HUES6 (cell line): ENCODE measurements at regions not wholly inside any gene's neighbourhood (a gene's known extent, or its start where the extent isn't known, plus 50 kb on each side); places are given as distances from the start of the nearest gene placed in this dataset.

Source experiments
- H3K27ac ChIP-seq: 2 replicates; pipeline ENCODE4 v1.7.0; 2013; ENCODE audit warnings: low read depth, mild to moderate bottlenecking, low read length, inconsistent platforms
- H3K27me3 ChIP-seq: 2 replicates; pipeline ENCODE4 v1.6.1; 2013; ENCODE audit warnings: low read length; ENCODE audit not compliant: control insufficient read depth, insufficient read depth
- H3K36me3 ChIP-seq: 2 replicates; pipeline ENCODE4 v1.6.1; 2013; ENCODE audit warnings: low read length; ENCODE audit not compliant: control insufficient read depth, insufficient read depth
- H3K4me1 ChIP-seq: 2 replicates; pipeline ENCODE4 v1.6.1; 2013; ENCODE audit warnings: low read length; ENCODE audit not compliant: control insufficient read depth, insufficient read depth
- H3K4me3 ChIP-seq: 2 replicates; pipeline ENCODE4 v1.5.1; 2013; ENCODE audit warnings: low read depth, low read length
- H3K9ac ChIP-seq: one replicate; pipeline ENCODE4 v1.6.1; 2013; ENCODE audit warnings: mild to moderate bottlenecking, low read length
- H3K9me3 ChIP-seq: 2 replicates; pipeline ENCODE4 v1.6.1; 2013; ENCODE audit warnings: low read depth, low read length; ENCODE audit not compliant: control insufficient read depth, insufficient read depth

GRCh38 chr6:78577585-78577984 is 289.8 kb upstream of the IRAK1BP1 start:
- Histone ChIP-seq H3K27me3 (no peaks in the 10 kb centered on the region), H3K36me3 (no peaks in the 10 kb centered on the region), H3K9ac (no peak overlapping the region), H3K27ac (no peak overlapping the region), H3K4me3 (no peak overlapping the region), H3K9me3 (no peaks in the 10 kb centered on the region), H3K4me1 (peaks cover 19% of the 10 kb centered on the region)

- no peak overlapping the region for H3K4me3 ChIP-seq
- no peak overlapping the region for H3K27ac ChIP-seq
- H3K9ac ChIP-seq: no peak overlapping the region
- H3K9me3 ChIP-seq: no peaks in the 10 kb centered on the region
- peaks cover 19% of the 10 kb centered on the region for H3K4me1 ChIP-seq
- no peaks in the 10 kb centered on the region for H3K36me3 ChIP-seq
- H3K27me3 ChIP-seq: no peaks in the 10 kb centered on the region
Observed at GRCh38 chr6:78578430-78578829, 288.9 kb upstream of the IRAK1BP1 start.

GRCh38 chr6:78580923-78581322 is 286.4 kb upstream of the IRAK1BP1 start:
- Histone ChIP-seq H3K9me3 (no peaks in the 10 kb centered on the region), H3K36me3 (no peaks in the 10 kb centered on the region), H3K27me3 (no peaks in the 10 kb centered on the region), H3K27ac (no peak overlapping the region), H3K4me1 (peaks cover 19% of the 10 kb centered on the region), H3K9ac (no peak overlapping the region), H3K4me3 (no peak overlapping the region)

- Histone ChIP-seq H3K27ac (no peak overlapping the region), H3K9me3 (no peaks in the 10 kb centered on the region), H3K9ac (no peak overlapping the region), H3K27me3 (no peaks in the 10 kb centered on the region), H3K4me1 (peaks cover 19% of the 10 kb centered on the region), H3K36me3 (no peaks in the 10 kb centered on the region), H3K4me3 (no peak overlapping the region)
Observed at GRCh38 chr6:78583079-78583478, 284.3 kb upstream of the IRAK1BP1 start.

GRCh38 chr6:78589436-78589835 is 277.9 kb upstream of the IRAK1BP1 start:
- no peak overlapping the region for H3K4me3 ChIP-seq
- no peak overlapping the region for H3K9ac ChIP-seq
- no peak overlapping the region for H3K27ac ChIP-seq
- H3K4me1 ChIP-seq: no peaks in the 10 kb centered on the region
- no peaks in the 10 kb centered on the region for H3K27me3 ChIP-seq
- no peaks in the 10 kb centered on the region for H3K36me3 ChIP-seq
- H3K9me3 ChIP-seq: no peaks in the 10 kb centered on the region

GRCh38 chr6:78593898-78594667 is 273.3 kb upstream of the IRAK1BP1 start:
- H3K9me3 ChIP-seq: no peaks in the 10 kb centered on the region; the same call in 1 of the 2 replicates
- no peak overlapping the region for H3K4me3 ChIP-seq
- no peaks in the 10 kb centered on the region for H3K27me3 ChIP-seq
- H3K9ac ChIP-seq: no peak overlapping the region
- H3K4me1 ChIP-seq: no peaks in the 10 kb centered on the region
- H3K27ac ChIP-seq: no peak overlapping the region
- no peaks in the 10 kb centered on the region for H3K36me3 ChIP-seq

GRCh38 chr6:78594668-78595066 is 272.7 kb upstream of the IRAK1BP1 start:
- no peak overlapping the region for H3K27ac ChIP-seq
- no peak overlapping the region for H3K4me3 ChIP-seq
- H3K9ac ChIP-seq: no peak overlapping the region
- H3K4me1 ChIP-seq: no peaks in the 10 kb centered on the region
- H3K9me3 ChIP-seq: no peaks in the 10 kb centered on the region; the same call in 1 of the 2 replicates
- no peaks in the 10 kb centered on the region for H3K36me3 ChIP-seq
- no peaks in the 10 kb centered on the region for H3K27me3 ChIP-seq

GRCh38 chr6:78597966-78598365 is 269.4 kb upstream of the IRAK1BP1 start:
- Histone ChIP-seq H3K36me3 (no peaks in the 10 kb centered on the region), H3K9ac (no peak overlapping the region), H3K4me1 (no peaks in the 10 kb centered on the region), H3K4me3 (no peak overlapping the region), H3K9me3 (no peaks in the 10 kb centered on the region; the same call in 1 of the 2 replicates), H3K27ac (no peak overlapping the region), H3K27me3 (no peaks in the 10 kb centered on the region)

GRCh38 chr6:78598966-78599365 is 268.4 kb upstream of the IRAK1BP1 start:
- Histone ChIP-seq H3K9me3 (no peaks in the 10 kb centered on the region; the same call in 1 of the 2 replicates), H3K4me1 (no peaks in the 10 kb centered on the region), H3K9ac (no peak overlapping the region), H3K4me3 (no peak overlapping the region), H3K27ac (no peak overlapping the region), H3K27me3 (no peaks in the 10 kb centered on the region), H3K36me3 (no peaks in the 10 kb centered on the region)

GRCh38 chr6:78599526-78599925 is 267.8 kb upstream of the IRAK1BP1 start:
- H3K27me3 ChIP-seq: no peaks in the 10 kb centered on the region
- H3K9me3 ChIP-seq: no peaks in the 10 kb centered on the region; the same call in 1 of the 2 replicates
- H3K9ac ChIP-seq: no peak overlapping the region
- no peak overlapping the region for H3K27ac ChIP-seq
- no peaks in the 10 kb centered on the region for H3K36me3 ChIP-seq
- H3K4me3 ChIP-seq: no peak overlapping the region
- no peaks in the 10 kb centered on the region for H3K4me1 ChIP-seq

- no peaks in the 10 kb centered on the region for H3K4me1 ChIP-seq
- no peaks in the 10 kb centered on the region for H3K36me3 ChIP-seq
- no peak overlapping the region for H3K27ac ChIP-seq
- H3K27me3 ChIP-seq: no peaks in the 10 kb centered on the region
- H3K4me3 ChIP-seq: no peak overlapping the region
- no peaks in the 10 kb centered on the region for H3K9me3 ChIP-seq
- H3K9ac ChIP-seq: no peak overlapping the region
Observed at GRCh38 chr6:78605909-78606446, 261.4 kb upstream of the IRAK1BP1 start.
